HG02571 (cell line): ENCODE measurements at regions not wholly inside any gene's neighbourhood (a gene's known extent, or its start where the extent isn't known, plus 50 kb on each side); places are given as distances from the start of the nearest gene placed in this dataset.
"Not testable (repeated sequence)": the region's sequence is repeated elsewhere in the genome, so short reads cannot be mapped to it uniquely, and the experiment has no call there.

Source experiments
- ATAC-seq: cut with Tn5 transposase; IDR thresholded peaks from one replicate; pipeline ENCODE4 v1.9.1; 2021; ENCODE audit warnings: mild to moderate bottlenecking, moderate library complexity; ENCODE audit not compliant: unreplicated experiment

DNA sequence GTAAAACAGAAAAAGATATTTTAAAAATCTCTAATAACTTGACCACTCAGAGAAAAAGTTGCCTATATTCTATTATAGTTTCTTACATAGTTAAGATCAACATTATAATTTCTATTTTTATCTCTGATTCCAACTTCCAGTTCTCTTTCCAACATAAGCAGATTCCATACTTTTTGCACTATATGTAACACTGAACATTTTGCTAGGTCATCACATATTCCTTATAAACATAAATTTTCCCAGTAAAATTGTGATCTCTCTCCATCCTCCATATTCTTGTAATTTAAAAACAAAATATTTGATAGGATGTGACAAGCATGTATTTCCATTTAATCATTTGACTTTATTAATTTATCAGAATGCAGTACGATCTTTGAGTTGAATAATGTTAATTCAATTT, 170.4 kb upstream of the THSD7A start:
- ATAC-seq = no peak

GRCh38 chr7:12004581-12004980, 172.6 kb upstream of the THSD7A start:
- ATAC-seq = no peak

GRCh38 chr7:12007576-12007975, 175.6 kb upstream of the THSD7A start:
- no peak for ATAC-seq

DNA sequence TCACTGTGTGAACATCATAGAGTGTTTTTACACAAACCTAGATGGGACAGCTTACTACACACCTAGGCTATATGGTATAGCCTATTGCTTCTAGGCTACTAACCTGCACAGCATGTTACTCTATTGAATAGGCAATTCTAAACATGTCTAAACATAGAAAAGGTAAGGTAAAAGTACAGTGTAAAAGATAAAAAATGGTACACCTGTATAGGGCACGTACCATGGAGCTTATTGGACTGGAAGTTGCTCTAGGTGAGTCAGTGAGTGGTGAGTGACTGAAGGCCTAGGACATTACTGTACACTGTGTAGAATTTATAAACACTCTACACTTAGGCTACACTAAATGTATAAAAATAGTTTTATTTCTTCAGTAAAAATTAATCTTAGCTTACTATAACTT, 182.0 kb upstream of the THSD7A start:
- no peak for ATAC-seq

GRCh38 chr7:12016439-12016838, 184.4 kb upstream of the THSD7A start:
- ATAC-seq = no peak

DNA sequence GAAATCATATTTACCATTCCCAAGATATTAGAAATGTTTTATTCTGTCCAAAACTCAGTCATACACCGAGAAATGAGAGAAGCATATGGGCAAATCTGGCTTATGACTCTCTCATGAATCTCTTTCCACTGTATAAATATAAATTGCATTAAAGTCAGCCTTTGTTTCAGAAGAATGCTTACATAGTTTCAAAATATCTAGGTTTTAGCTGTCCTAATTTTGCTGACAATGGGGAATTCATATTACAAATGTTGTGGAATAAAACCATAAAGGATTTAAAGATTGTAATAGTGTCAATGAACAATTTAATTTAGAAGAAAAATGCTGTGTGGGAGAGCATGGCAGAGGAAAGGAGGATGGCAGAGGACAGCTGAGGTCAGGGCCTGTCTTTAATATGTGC, 185.0 kb upstream of the THSD7A start:
- no peak for ATAC-seq

- not testable (repeated sequence) for ATAC-seq
Measured at GRCh38 chr7:12022011-12022410, 189.1 kb upstream of the TMEM106B start.

DNA sequence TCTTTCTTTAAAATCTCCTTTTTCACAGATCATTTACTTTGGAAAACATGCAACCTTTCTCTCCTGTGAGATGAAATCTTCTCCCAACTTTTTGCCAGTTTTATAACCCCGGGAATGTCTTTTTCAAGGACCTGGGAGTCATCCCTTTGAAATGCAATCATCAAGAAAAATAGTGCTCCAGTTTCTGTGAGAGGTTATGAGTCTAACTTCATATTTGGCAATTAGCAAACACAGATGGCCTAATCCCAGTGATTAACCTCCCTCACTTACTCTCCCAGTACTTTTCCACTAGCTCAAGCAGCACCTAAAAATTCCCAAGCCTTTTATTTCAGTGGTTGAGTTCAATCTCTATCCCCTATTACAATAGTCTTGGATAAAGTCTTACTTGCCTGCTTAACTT, 185.8 kb upstream of the TMEM106B start:
- no peak for ATAC-seq

DNA sequence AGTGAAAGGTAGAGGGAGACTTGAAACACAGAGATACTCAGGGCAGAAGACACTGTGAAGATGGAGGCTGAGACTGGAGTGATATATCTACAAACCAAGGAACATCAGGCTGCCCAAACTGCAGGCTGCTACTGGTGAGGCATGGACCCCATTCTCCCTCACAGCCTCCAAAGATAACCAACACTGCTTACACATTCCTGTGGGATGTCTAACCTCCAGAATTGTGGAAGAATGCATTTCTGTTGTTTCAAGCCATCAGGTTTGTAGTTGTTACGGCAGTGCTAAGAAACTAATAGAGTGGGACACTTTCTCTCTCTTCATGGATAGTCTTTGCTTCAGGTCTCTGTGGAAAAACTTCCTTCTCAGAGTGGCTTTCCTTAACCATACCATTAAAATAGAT, 182.6 kb upstream of the TMEM106B start:
- ATAC-seq = no peak

GRCh38 chr7:12030116-12030515, 181.0 kb upstream of the TMEM106B start:
- ATAC-seq = no peak

DNA sequence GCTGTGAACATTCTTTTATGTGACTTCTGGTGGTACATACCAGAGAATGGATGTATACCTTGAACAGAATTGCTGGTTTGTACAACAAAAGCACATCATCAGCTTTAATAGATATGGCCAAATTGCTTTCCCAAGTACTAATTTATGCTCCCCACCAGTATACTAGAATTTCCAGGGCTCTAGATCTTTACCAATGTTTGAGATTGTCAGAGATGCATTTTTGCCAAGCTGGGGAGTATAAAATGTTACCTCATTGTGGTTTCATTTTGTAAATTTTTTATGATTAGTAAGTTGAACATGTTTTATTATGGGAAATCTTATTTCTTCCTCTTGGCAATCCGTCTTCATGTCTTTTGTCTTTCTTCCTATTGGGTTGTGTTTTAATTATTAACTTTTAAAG, 179.9 kb upstream of the TMEM106B start:
- no peak for ATAC-seq

DNA sequence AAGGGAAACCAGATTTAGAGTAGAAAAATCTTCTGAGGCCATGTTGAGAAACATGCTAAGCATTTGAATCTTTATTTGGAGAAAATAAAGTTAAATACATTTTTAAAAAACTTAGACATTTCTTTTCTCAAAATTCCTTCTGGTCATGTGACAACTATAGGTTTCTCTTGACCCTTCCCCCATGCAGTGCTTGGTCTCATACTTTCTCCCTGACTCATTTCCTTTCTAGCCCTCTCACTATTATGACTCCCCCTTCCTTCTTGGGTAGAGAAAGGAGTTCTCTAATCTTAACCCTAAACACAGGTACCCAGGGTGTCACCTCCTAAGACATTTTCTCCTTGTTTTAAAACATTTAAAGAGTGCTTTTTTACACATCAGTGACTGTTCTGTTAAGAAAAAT, 179.5 kb upstream of the TMEM106B start:
- no peak for ATAC-seq

DNA sequence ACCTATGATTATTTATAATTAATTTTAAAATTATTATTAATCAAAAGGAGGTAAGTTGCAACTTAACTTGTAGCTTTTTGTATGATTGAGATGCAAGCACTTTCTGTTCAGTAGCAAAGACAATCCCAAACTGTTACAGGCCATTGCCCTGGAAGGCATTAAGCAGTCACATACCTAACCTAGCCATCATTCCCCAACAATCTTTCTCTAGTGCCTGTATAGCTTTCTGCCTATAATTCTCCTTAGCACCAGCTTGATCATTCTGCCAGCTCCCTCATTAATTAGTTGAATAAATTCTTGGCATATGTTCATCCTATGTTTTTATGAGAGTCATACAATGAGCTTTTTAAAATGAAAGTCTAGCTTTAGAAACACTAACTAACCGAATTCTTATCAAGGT, 178.9 kb upstream of the TMEM106B start:
- no peak for ATAC-seq

DNA sequence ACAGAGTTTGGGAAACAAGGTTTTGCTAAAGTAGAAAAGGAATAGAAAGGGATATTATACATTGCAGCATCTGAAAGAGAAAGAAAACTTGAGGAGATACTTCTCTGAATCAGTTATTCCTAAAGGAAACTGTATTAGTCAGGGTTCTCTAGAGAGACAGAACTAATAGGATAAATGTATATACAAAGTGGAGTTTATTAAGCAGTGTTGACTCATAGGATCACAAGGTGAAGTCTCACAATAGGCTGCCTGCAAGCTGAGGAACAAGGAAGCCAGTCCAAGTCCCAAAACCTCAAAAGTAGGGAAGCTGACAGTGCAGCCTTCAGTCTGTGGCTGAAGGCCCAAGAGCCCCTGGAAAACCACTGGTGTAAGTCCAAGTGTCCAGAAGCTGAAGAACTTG, 167.6 kb upstream of the TMEM106B start:
- ATAC-seq = not testable (repeated sequence)

GRCh38 chr7:12052211-12052610, 158.9 kb upstream of the TMEM106B start:
- no peak for ATAC-seq

- ATAC-seq = no peak
Measured at GRCh38 chr7:12053561-12053960, 157.5 kb upstream of the TMEM106B start.

- no peak for ATAC-seq
Measured at GRCh38 chr7:12054830-12055229, 156.3 kb upstream of the TMEM106B start.

DNA sequence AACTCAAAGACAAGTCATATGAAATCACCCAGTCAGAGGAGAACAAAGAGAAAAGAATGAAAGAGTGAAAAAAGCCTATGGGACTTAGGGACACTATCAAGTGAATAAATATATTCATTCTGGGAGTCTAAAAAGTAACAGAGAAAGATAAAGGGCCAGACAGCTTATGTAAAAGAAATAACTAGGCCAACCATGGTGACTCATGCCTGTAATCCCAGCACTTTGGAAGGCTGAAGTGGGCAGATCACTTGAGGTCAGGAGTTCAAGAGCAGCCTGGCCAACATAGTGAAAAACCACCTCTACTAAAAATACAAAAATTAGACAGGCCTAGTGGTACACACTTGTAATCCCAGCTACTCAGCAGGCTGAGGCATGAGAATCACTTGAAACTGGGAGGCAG, 154.7 kb upstream of the TMEM106B start:
- ATAC-seq = no peak

DNA sequence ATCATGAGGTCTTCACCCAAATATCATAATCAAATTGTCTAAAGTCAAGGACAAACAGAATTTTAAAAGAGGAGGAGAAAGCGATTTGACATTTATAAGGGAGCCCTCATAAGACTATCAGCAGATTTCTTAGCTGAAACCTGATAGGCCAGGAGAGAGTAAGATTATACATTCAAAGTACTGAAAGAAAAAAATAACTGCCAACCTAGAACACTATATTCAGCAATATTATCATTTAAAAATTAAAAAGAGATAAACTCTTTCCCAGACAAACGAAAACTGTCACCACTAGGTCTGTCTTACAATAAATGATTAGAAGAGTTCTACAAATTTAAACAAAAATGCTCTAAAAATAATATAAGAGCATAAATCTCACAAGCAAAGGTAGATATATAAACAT, 154.1 kb upstream of the TMEM106B start:
- no peak for ATAC-seq

DNA sequence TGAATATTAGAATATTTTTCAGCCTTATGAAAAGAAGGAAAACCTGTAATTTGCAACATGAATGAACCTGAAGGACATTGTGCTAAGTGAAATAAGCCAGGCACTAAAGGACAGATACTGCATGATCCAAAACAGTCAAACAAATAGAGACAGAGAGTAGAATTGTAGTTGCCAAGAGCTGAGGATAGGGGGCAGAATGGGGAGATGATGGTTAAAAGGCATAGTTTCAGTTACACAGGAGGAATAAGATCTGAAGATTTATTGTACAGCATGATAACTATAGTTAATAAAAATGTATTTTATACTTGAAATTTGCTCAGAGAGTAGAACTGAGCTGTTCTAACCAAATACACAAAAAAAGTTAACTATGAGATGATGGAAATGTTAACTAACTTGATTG, 149.0 kb upstream of the TMEM106B start:
- no peak for ATAC-seq

- ATAC-seq = no peak
Measured at GRCh38 chr7:12064586-12065127, 146.4 kb upstream of the TMEM106B start.

DNA sequence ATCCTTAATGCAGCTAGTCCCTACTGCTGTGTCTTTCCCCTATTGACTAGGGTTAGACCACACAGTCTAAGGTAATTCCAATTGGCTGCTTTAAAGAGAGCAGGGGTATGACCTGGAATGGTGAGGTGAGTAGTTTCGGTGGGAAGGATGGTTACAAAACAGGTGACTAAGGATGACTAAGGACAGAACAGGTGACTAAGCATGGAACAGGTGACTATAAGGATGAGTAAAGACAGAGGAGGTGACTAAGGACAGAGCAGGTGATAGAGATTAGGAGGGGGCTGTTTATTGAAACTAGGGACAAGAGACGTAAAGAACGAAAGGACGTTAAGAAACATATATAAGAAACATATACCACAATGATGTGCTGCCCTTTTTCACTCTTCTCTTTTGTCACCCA, 145.1 kb upstream of the TMEM106B start:
- no peak for ATAC-seq

DNA sequence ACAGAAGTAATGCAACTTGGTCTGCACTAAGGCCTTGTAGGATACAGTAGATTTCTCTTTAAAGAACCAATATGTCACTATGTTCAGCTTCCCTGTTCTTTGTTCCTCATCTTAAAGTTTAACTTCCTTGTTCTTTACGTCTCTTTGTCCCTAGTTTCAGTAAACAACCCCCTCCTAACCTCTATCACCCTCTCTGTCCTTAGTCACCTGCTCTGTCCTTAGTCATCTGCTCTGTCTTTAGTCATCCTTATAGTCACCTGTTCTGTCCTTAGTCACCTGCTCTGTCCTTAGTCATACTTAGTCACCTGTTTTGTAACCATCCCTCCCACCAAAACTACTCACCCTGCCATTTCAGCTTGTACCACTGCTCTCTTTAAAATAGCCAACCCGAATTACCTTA, 144.6 kb upstream of the TMEM106B start:
- no peak for ATAC-seq
